22Rv1 (cell line): ENCODE measurements at regions not wholly inside any gene's neighbourhood (a gene's known extent, or its start where the extent isn't known, plus 50 kb on each side); places are given as distances from the start of the nearest gene placed in this dataset.

ENCODE experiments used
- CTCF ChIP-seq: fragments of 450-650 bp; IDR thresholded peaks from 2 replicates; pipeline ENCODE4 v1.5.1; 2017; ENCODE audit warnings: mild to moderate bottlenecking
- ZFX ChIP-seq: fragments of 450-650 bp; IDR thresholded peaks from 2 replicates; pipeline ENCODE4 v1.6.1; 2017; ENCODE audit warnings: antibody characterized with exemption, borderline replicate concordance

GRCh38 chr5:1726469-1726865 lies 73.2 kb downstream of the MRPL36 start:
- TF ChIP-seq CTCF, result no peak
- TF ChIP-seq ZFX, result no peak
